LNCaP clone FGC (cell line): ENCODE measurements at regions not wholly inside any gene's neighbourhood (a gene's known extent, or its start where the extent isn't known, plus 50 kb on each side); places are given as distances from the start of the nearest gene placed in this dataset.

Experiments
- DNase-seq: peaks from one replicate; pipeline ENCODE4 v3.0.0-alpha.2; 2011; ENCODE audit warnings: low read depth
- H3K4me3 ChIP-seq: 2 replicates; pipeline ENCODE4 v1.5.1; 2011; ENCODE audit warnings: mild to moderate bottlenecking, low read depth, low read length, control low read depth
- TF ChIP-seq, protein P1 (sequence below): IDR thresholded peaks from 2 replicates; pipeline ENCODE4 v1.5.1; 2012; ENCODE audit warnings: mild to moderate bottlenecking; ENCODE audit not compliant: control insufficient read depth, insufficient read depth; ENCODE audit errors: extremely low read depth

- H3K4me3 ChIP-seq: no peak overlapping the region
- TF ChIP-seq, protein P1, sequence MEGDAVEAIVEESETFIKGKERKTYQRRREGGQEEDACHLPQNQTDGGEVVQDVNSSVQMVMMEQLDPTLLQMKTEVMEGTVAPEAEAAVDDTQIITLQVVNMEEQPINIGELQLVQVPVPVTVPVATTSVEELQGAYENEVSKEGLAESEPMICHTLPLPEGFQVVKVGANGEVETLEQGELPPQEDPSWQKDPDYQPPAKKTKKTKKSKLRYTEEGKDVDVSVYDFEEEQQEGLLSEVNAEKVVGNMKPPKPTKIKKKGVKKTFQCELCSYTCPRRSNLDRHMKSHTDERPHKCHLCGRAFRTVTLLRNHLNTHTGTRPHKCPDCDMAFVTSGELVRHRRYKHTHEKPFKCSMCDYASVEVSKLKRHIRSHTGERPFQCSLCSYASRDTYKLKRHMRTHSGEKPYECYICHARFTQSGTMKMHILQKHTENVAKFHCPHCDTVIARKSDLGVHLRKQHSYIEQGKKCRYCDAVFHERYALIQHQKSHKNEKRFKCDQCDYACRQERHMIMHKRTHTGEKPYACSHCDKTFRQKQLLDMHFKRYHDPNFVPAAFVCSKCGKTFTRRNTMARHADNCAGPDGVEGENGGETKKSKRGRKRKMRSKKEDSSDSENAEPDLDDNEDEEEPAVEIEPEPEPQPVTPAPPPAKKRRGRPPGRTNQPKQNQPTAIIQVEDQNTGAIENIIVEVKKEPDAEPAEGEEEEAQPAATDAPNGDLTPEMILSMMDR: no peak
- DNase-seq: no peak
Measured at GRCh38 chr1:83531521-83532309, 467.2 kb downstream of the TTLL7 start.

GRCh38 chr1:83530506-83530905 lies 468.4 kb downstream of the TTLL7 start:
- no peak for DNase-seq
- TF ChIP-seq, protein P1: no peak
- no peak overlapping the region for H3K4me3 ChIP-seq

DNA sequence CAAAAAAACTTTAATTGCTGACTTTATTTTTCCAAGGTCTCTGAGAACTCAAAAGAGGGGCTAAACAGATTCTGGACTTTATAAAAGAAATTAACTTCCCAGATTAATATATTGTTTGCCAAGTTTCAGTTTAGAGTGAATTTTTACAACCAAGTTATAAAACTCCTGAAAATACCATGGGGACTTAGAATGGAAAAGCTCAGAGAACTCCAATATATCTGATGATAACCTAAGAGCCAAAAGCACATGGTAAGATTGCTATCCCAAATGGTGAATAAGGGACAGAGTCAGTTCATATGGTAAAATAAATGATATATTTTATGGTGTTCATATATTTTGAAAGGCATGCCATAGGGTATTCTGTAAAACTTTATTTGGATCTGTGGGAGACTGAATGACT lies 470.9 kb downstream of the TTLL7 start:
- no peak for DNase-seq

GRCh38 chr1:83520797-83521196 lies 478.1 kb downstream of the TTLL7 start:
- no peak for DNase-seq
- TF ChIP-seq, protein P1: no peak
- no peak overlapping the region for H3K4me3 ChIP-seq

More for the DNA sequence above, 470.9 kb downstream of the TTLL7 start:
- no peak overlapping the region for H3K4me3 ChIP-seq
- TF ChIP-seq, protein P1: no peak

DNA sequence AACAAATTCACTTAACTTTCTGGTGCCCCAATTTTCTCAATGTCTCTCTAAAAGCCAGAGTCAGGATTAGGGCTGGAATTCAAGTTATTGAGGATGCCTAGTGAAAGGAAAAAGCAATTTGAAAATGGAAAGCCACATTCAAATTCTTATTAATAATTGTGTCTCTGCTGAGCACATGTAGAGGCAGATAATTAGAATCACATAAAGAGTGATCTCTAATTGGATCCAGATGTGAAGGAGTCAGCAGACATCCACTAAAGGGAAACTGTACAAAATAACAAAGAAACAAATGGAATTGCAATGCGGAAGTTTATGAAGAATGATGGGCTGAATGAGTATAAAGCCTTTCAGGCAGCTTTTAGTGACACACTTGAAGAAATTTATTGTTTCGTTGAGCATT lies 482.6 kb downstream of the TTLL7 start:
- no peak overlapping the region for H3K4me3 ChIP-seq
- TF ChIP-seq, protein P1: no peak
- DNase-seq: no peak

GRCh38 chr1:83515578-83516154 lies 483.3 kb downstream of the TTLL7 start:
- TF ChIP-seq, protein P1: no peak
- H3K4me3 ChIP-seq: no peak overlapping the region
- no peak for DNase-seq
